ENCODE measurements at regions not wholly inside any gene's neighbourhood (a gene's known extent, or its start where the extent isn't known, plus 50 kb on each side); places are given as distances from the start of the nearest gene placed in this dataset.

GRCh38 chr2:192267484-192267883 is 72.8 kb upstream of the TMEFF2 start:
- TF ChIP-seq EZH2phosphoT487 (IDR thresholded peaks at IDR 0.05; ENCODE audit: borderline replicate concordance, low read depth, low read length) (no peak), CTCF (conservative IDR thresholded peaks at IDR 0.05; ENCODE audit: low read length) (no peak)
- H3K4me1 ChIP-seq (ENCODE audit: insufficient read depth, low read length, poor library complexity, severe bottlenecking): no peaks in the 10 kb centered on the region
- no peak for DNase-seq (ENCODE audit: low spot score)
- no peak overlapping the region for H3K4me3 ChIP-seq (ENCODE audit: low read depth, low read length, poor library complexity, severe bottlenecking)
- intact Hi-C loops (cut with micrococcal nuclease; ENCODE audit: unreplicated experiment): no loop called here
- H3K4me2 ChIP-seq (ENCODE audit: low read length): no peak overlapping the region
- H3K9me2 ChIP-seq (ENCODE audit: insufficient read depth, low read length): no peaks in the 10 kb centered on the region
- CTCF ChIA-PET (ENCODE audit: unreplicated experiment): no interaction called here
- no peaks in the 10 kb centered on the region for H3K79me2 ChIP-seq (ENCODE audit: insufficient read depth, low read depth, low read length)
- no peak overlapping the region for H3K27ac ChIP-seq (ENCODE audit: low read depth, low read length, poor library complexity, severe bottlenecking)
- no peaks in the 10 kb centered on the region for H3K9me3 ChIP-seq (ENCODE audit: low read length)
- H2AFZ ChIP-seq (ENCODE audit: low read length): no peak overlapping the region
- POLR2A ChIA-PET: interaction anchor here (0.6 to 1.8 kb wide), 2 partner anchors 10 to 12 kb away, joined by 4 to 5 read pairs; no protein-coding TSS in a partner anchor
- no peaks in the 10 kb centered on the region for H3K36me3 ChIP-seq (ENCODE audit: insufficient read depth, low read length)
- no TSS peak for BruUV-seq (replicated peaks)
- no peaks in the 10 kb centered on the region for H4K20me1 ChIP-seq (ENCODE audit: insufficient read depth, low read length)

DNA sequence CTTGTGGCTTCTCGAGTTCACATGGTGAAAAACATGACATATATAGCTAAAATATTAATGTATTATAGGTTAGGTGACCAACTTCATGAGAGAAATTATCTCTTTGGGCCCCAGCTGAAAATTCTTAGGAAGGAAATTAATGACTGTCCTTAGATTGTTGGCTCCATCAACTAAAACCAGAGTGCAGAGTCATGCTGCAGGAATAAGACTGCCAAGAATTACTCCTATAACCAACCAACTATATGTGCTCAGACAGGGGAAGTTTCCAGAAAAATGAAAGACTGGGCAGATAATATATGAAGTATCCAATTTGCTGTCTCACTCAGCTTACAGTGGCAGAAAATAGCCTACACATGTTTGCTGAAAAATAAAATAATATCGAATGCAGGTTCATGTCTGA is 71.0 kb upstream of the TMEFF2 start:
- Histone ChIP-seq H3K9me3 (ENCODE audit: low read length) (no peaks in the 10 kb centered on the region), H3K4me1 (ENCODE audit: insufficient read depth, low read length, poor library complexity, severe bottlenecking) (no peaks in the 10 kb centered on the region), H3K27ac (ENCODE audit: low read depth, low read length, poor library complexity, severe bottlenecking) (no peak overlapping the region), H2AFZ (ENCODE audit: low read length) (no peak overlapping the region), H4K20me1 (ENCODE audit: insufficient read depth, low read length) (no peaks in the 10 kb centered on the region), H3K4me3 (ENCODE audit: low read depth, low read length, poor library complexity, severe bottlenecking) (no peak overlapping the region), H3K79me2 (ENCODE audit: insufficient read depth, low read depth, low read length) (no peaks in the 10 kb centered on the region), H3K36me3 (ENCODE audit: insufficient read depth, low read length) (no peaks in the 10 kb centered on the region), H3K4me2 (ENCODE audit: low read length) (no peak overlapping the region), H3K9me2 (ENCODE audit: insufficient read depth, low read length) (no peaks in the 10 kb centered on the region)
- TF ChIP-seq EZH2phosphoT487 (IDR thresholded peaks at IDR 0.05; ENCODE audit: borderline replicate concordance, low read depth, low read length) (no peak), CTCF (conservative IDR thresholded peaks at IDR 0.05; ENCODE audit: low read length) (no peak)
- ChIA-PET POLR2A (no interaction called here), CTCF (ENCODE audit: unreplicated experiment) (no interaction called here)
- no peak for DNase-seq (ENCODE audit: low spot score)
- BruUV-seq (replicated peaks): no TSS peak
- intact Hi-C loops (cut with micrococcal nuclease; ENCODE audit: unreplicated experiment): no loop called here

GRCh38 chr2:192254444-192254843 is 59.7 kb upstream of the TMEFF2 start:
- POLR2A ChIA-PET: interaction anchor here (0.6 kb wide), 1 partner anchor 404 kb away, joined by 3 read pairs; no protein-coding TSS in a partner anchor
- intact Hi-C loops (cut with micrococcal nuclease; ENCODE audit: unreplicated experiment): no loop called here
- no peak for DNase-seq (ENCODE audit: low spot score)
- no peaks in the 10 kb centered on the region for H4K20me1 ChIP-seq (ENCODE audit: insufficient read depth, low read length)
- H3K4me1 ChIP-seq (ENCODE audit: insufficient read depth, low read length, poor library complexity, severe bottlenecking): no peaks in the 10 kb centered on the region
- no peaks in the 10 kb centered on the region for H3K9me3 ChIP-seq (ENCODE audit: low read length)
- H3K9me2 ChIP-seq (ENCODE audit: insufficient read depth, low read length): no peaks in the 10 kb centered on the region
- H3K27ac ChIP-seq (ENCODE audit: low read depth, low read length, poor library complexity, severe bottlenecking): no peak overlapping the region
- CTCF ChIA-PET (ENCODE audit: unreplicated experiment): no interaction called here
- H2AFZ ChIP-seq (ENCODE audit: low read length): no peak overlapping the region
- TF ChIP-seq CTCF (conservative IDR thresholded peaks at IDR 0.05; ENCODE audit: low read length): no peak
- no peak for TF ChIP-seq EZH2phosphoT487 (IDR thresholded peaks at IDR 0.05; ENCODE audit: borderline replicate concordance, low read depth, low read length)
- H3K4me2 ChIP-seq (ENCODE audit: low read length): no peak overlapping the region
- BruUV-seq (replicated peaks): no TSS peak
- H3K79me2 ChIP-seq (ENCODE audit: insufficient read depth, low read depth, low read length): no peaks in the 10 kb centered on the region
- no peak overlapping the region for H3K4me3 ChIP-seq (ENCODE audit: low read depth, low read length, poor library complexity, severe bottlenecking)
- H3K36me3 ChIP-seq (ENCODE audit: insufficient read depth, low read length): no peaks in the 10 kb centered on the region
